BE2C (cell line): ENCODE measurements at regions not wholly inside any gene's neighbourhood (a gene's known extent, or its start where the extent isn't known, plus 50 kb on each side); places are given as distances from the start of the nearest gene placed in this dataset.
A peak's percentile ranks its signal among the peaks of the same experiment; 100 is the strongest.

Experiments
- DNase-seq: peaks from one replicate; pipeline ENCODE4 v3.0.0-alpha.2; 2020
- H3K27me3 ChIP-seq: fragments of 250-450 bp; sonication (Bioruptor Pico); 2 replicates; pipeline ENCODE4 v1.5.1; 2020; ENCODE audit warnings: mild to moderate bottlenecking
- H3K36me3 ChIP-seq: fragments of 250-450 bp; sonication (Bioruptor Pico); 2 replicates; pipeline ENCODE4 v1.5.1; 2020; ENCODE audit warnings: mild to moderate bottlenecking
- H3K4me1 ChIP-seq: fragments of 250-450 bp; sonication (Bioruptor Pico); 2 replicates; pipeline ENCODE4 v1.5.1; 2020
- H3K4me3 ChIP-seq: 2 replicates; pipeline ENCODE4 v1.5.1; 2011; ENCODE audit warnings: low read depth, low read length
- H3K9me3 ChIP-seq: fragments of 250-450 bp; sonication (Bioruptor Pico); 2 replicates; pipeline ENCODE4 v1.5.1; 2020
- CTCF ChIP-seq: IDR thresholded peaks from 2 replicates; pipeline ENCODE4 v1.5.1; 2012; ENCODE audit warnings: mild to moderate bottlenecking, low read depth, low read length

GRCh38 chr13:33349986-33350826 is 64.7 kb upstream of the STARD13 start:
- peak; percentile 34 for DNase-seq
- H3K4me1 ChIP-seq: no peaks in the 10 kb centered on the region
- H3K9me3 ChIP-seq: no peaks in the 10 kb centered on the region
- no peak for TF ChIP-seq CTCF
- peak overlapping the region; percentile 70 for H3K4me3 ChIP-seq
- H3K27me3 ChIP-seq: no peaks in the 10 kb centered on the region
- no peaks in the 10 kb centered on the region for H3K36me3 ChIP-seq

DNA sequence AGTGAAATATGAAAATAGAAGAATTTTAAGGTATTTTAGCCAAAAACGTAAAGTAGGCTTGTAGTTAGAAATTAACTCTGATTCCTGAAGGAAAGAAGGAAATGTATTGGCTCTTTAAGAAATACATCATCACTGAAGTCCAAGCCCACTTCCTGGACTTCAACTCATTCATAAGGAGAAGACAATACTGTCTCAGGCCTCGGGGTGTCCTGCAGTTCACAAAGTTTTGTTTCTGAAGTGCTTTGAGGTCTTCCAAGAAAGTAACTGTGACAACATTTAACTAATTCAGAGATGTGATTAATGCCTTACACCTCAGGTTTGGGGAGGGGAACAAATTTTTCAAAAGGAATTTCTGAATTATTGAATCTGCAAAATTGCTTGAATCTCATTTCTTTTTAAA is 65.8 kb upstream of the STARD13 start:
- Histone ChIP-seq H3K36me3 (no peaks in the 10 kb centered on the region), H3K4me1 (no peaks in the 10 kb centered on the region), H3K4me3 (no peak overlapping the region), H3K9me3 (no peaks in the 10 kb centered on the region), H3K27me3 (no peaks in the 10 kb centered on the region)
- no peak for TF ChIP-seq CTCF
- DNase-seq: no peak

GRCh38 chr13:33352041-33352440 is 66.5 kb upstream of the STARD13 start:
- H3K27me3 ChIP-seq: no peaks in the 10 kb centered on the region
- no peaks in the 10 kb centered on the region for H3K4me1 ChIP-seq
- H3K4me3 ChIP-seq: no peak overlapping the region
- TF ChIP-seq CTCF: no peak
- no peak for DNase-seq
- no peaks in the 10 kb centered on the region for H3K36me3 ChIP-seq
- H3K9me3 ChIP-seq: no peaks in the 10 kb centered on the region

DNA sequence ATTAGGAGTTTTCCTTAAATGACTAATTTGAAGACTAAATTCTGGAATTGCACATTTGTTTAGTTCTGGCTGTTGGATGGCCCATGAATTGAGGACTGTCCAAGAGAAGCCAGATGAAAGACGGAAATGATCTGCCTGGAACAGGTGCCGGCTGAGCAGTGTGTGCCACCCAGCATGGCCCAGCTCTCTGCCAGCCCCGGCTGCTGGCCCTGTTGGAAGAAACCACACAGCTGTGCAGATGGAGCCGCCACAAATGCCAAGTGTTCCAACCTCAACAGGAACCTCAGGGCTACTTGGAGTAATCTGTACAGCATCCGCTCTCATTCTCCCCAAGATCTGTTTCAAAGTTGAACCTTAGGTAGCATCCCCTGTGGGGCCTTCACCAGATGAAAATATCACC is 67.0 kb upstream of the STARD13 start:
- no peaks in the 10 kb centered on the region for H3K27me3 ChIP-seq
- H3K36me3 ChIP-seq: no peaks in the 10 kb centered on the region
- H3K9me3 ChIP-seq: no peaks in the 10 kb centered on the region
- no peak for TF ChIP-seq CTCF
- DNase-seq: no peak
- no peaks in the 10 kb centered on the region for H3K4me1 ChIP-seq
- H3K4me3 ChIP-seq: no peak overlapping the region

DNA sequence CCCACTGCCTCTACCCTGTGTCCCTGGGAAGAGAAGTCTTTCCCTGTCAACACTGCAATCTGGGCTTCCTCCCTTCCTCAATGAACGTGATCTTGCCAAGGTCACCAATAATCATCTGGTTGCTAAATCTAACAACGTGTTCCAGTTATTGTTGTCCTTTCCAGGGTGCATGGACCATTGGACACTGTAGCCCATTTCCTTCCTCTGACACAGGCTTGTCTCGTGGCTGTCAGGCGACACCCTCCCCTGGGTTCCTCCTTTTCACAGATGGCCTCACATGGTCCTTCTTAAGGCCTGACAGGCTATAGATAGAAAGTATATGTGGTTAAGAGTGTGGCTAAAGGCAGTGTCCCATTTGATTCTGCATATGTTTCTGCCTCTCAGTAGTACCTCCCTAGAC is 67.7 kb upstream of the STARD13 start:
- no peak overlapping the region for H3K4me3 ChIP-seq
- no peaks in the 10 kb centered on the region for H3K9me3 ChIP-seq
- no peaks in the 10 kb centered on the region for H3K4me1 ChIP-seq
- no peak for TF ChIP-seq CTCF
- no peak for DNase-seq
- H3K27me3 ChIP-seq: no peaks in the 10 kb centered on the region
- no peaks in the 10 kb centered on the region for H3K36me3 ChIP-seq

DNA sequence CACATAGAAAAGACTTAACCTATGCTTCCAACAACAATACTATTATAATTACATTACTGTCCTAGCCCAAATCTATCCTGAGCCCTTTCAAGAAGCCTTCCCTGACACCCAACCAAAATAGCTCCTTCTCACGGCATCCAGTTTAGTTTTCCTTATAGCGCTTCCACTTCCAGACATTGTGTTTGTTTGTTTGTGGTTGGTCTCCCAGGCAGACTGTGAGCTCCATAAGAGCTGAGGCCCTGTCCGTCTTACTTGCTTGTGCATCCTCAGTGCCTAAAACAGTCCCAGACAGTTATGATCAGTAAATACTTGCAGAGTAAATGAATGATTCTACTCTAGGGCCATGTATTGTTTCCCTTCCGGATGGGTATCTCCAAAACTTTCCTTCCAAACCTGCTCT is 68.1 kb upstream of the STARD13 start:
- Histone ChIP-seq H3K36me3 (no peaks in the 10 kb centered on the region), H3K4me1 (no peaks in the 10 kb centered on the region), H3K4me3 (no peak overlapping the region), H3K27me3 (no peaks in the 10 kb centered on the region), H3K9me3 (no peaks in the 10 kb centered on the region)
- no peak for DNase-seq
- TF ChIP-seq CTCF: no peak
